ENCODE measurements at regions not wholly inside any gene's neighbourhood (a gene's known extent, or its start where the extent isn't known, plus 50 kb on each side); places are given as distances from the start of the nearest gene placed in this dataset.
A peak's percentile ranks its signal among the peaks of the same experiment; 100 is the strongest.

DNA sequence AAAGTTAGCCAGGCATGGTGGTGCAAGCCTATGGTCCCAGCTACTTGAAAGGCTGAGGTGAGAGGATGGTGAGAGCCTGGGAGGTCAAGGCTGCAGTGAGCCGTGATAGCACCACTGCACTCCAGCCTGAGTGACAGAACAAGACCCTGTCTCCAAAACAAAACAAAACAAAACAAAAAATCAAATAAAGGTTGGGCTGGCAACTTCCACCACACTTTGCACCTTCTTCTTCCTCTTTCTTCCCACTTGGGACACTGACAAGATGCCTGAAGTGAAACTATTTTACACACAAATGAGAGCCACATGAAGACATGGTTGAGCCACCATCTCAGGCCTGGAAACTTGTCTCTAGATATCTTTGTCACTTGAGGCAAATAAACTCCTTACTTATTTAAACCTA, 53.8 kb upstream of the CCDC28A start:
- no peak overlapping the region for H3K27ac ChIP-seq (ENCODE audit: control insufficient read depth, insufficient read depth)
- no TSS peak for BruUV-seq (replicated peaks)
- peak overlapping the region; percentile 30; the same call in 1 of the 2 replicates for H3K4me2 ChIP-seq (ENCODE audit: control insufficient read depth, insufficient read depth)
- TF ChIP-seq NBN (IDR thresholded peaks at IDR 0.05), result 0 out of 2 replicates have a peak, but pooled peaks have one; percentile 25
- TF ChIP-seq, protein P1, sequence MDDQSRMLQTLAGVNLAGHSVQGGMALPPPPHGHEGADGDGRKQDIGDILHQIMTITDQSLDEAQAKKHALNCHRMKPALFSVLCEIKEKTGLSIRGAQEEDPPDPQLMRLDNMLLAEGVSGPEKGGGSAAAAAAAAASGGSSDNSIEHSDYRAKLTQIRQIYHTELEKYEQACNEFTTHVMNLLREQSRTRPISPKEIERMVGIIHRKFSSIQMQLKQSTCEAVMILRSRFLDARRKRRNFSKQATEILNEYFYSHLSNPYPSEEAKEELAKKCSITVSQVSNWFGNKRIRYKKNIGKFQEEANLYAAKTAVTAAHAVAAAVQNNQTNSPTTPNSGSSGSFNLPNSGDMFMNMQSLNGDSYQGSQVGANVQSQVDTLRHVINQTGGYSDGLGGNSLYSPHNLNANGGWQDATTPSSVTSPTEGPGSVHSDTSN (IDR thresholded peaks at IDR 0.05; ENCODE audit: insufficient replicate concordance, low read depth, low read length), result no peak
- TF ChIP-seq, protein P2, sequence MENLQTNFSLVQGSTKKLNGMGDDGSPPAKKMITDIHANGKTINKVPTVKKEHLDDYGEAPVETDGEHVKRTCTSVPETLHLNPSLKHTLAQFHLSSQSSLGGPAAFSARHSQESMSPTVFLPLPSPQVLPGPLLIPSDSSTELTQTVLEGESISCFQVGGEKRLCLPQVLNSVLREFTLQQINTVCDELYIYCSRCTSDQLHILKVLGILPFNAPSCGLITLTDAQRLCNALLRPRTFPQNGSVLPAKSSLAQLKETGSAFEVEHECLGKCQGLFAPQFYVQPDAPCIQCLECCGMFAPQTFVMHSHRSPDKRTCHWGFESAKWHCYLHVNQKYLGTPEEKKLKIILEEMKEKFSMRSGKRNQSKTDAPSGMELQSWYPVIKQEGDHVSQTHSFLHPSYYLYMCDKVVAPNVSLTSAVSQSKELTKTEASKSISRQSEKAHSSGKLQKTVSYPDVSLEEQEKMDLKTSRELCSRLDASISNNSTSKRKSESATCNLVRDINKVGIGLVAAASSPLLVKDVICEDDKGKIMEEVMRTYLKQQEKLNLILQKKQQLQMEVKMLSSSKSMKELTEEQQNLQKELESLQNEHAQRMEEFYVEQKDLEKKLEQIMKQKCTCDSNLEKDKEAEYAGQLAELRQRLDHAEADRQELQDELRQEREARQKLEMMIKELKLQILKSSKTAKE (IDR thresholded peaks at IDR 0.05; ENCODE audit: low read depth, poor library complexity, severe bottlenecking), result no peak
- no peak for TF ChIP-seq KAT2A (conservative IDR thresholded peaks at IDR 0.05; ENCODE audit: control insufficient read depth, low read depth, low read length)
- no peak for TF ChIP-seq SREBF2 (IDR thresholded peaks at IDR 0.05; ENCODE audit: low read length)
- no peak for TF ChIP-seq TCF7 (IDR thresholded peaks at IDR 0.05; ENCODE audit: borderline replicate concordance)
- TF ChIP-seq PKNOX1 (IDR thresholded peaks at IDR 0.05), result peak; percentile 68
- TF ChIP-seq IKZF1 (conservative IDR thresholded peaks at IDR 0.05), result no peak; the same call in 1 of the 2 replicates
- no peak for TF ChIP-seq ZSCAN29 (IDR thresholded peaks at IDR 0.05)
- TF ChIP-seq MEF2A (IDR thresholded peaks at IDR 0.05; ENCODE audit: insufficient read depth, low read depth, low read length), result no peak
- TF ChIP-seq IKZF2 (IDR thresholded peaks at IDR 0.05), result peak; percentile 46 to 55; a peak in 2 of 4 replicates
- TF ChIP-seq STAT3 (IDR thresholded peaks at IDR 0.05; ENCODE audit: low read depth, low read length), result no peak
- H4K20me1 ChIP-seq (ENCODE audit: control insufficient read depth, insufficient read depth), result no peaks in the 10 kb centered on the region
- in situ Hi-C loops (cut with MboI) (no loop called here), intact Hi-C loops (cut with micrococcal nuclease; ENCODE audit: unreplicated experiment) (no loop called here)
- peak; percentile 42 for ATAC-seq
- no peak overlapping the region for H3K4me3 ChIP-seq
- no peak for FAIRE-seq
- 0% methylated on average over 1 of the region's 1 CpG for WGBS (ENCODE audit: insufficient coverage, insufficient replicate concordance, low lambda C conversion rate, missing lambda C conversion rate)
- peak overlapping the region; percentile 24; the same call in 1 of the 2 replicates for H2AFZ ChIP-seq (ENCODE audit: control insufficient read depth, low read depth, low read length)
- ChIA-PET SMC1A (ENCODE audit: uncharacterized antibody, unreplicated experiment) (interaction anchor here (0.9 to 1.1 kb wide), 2 partner anchors 9 to 28 kb away, joined by 3 read pairs; no protein-coding TSS in a partner anchor), POLR2A (interaction anchor here (1.4 kb wide), 1 partner anchor 27 kb away, joined by 3 read pairs; no protein-coding TSS in a partner anchor), CTCF (interaction anchor here (0.7 to 1.5 kb wide), 7 partner anchors 14 to 127 kb away, joined by 3 to 5 read pairs (median 3); no protein-coding TSS in a partner anchor), RAD21 (ENCODE audit: unreplicated experiment) (interaction anchor here (1.1 to 3.0 kb wide), 6 partner anchors 28 to 131 kb away, joined by 3 to 11 read pairs (median 3); no protein-coding TSS in a partner anchor)
- H3K79me2 ChIP-seq (ENCODE audit: control insufficient read depth, insufficient read depth, low read length), result no peaks in the 10 kb centered on the region
- no peaks in the 10 kb centered on the region for H3K36me3 ChIP-seq (ENCODE audit: control insufficient read depth in 2 of 2, insufficient read depth in 2 of 2, low read length in 1 of 2)
- H3K9ac ChIP-seq (ENCODE audit: control insufficient read depth, insufficient read depth, low read length), result no peak overlapping the region
- no peak for DNase-seq (ENCODE audit: low read depth, low spot score)
- H3K27me3 ChIP-seq (replicated peaks in 1 of 2; ENCODE audit: control insufficient read depth in 2 of 2, insufficient read depth in 2 of 2, low read length in 1 of 2), result no peaks in the 10 kb centered on the region
- H3K9me3 ChIP-seq (replicated peaks; ENCODE audit: control insufficient read depth, insufficient read depth, low read length), result no peaks in the 10 kb centered on the region; the same call in 2 of the 3 replicates
- no peaks in the 10 kb centered on the region for H3K4me1 ChIP-seq (ENCODE audit: control insufficient read depth, insufficient read depth, low read length)

All from GM12878 (cell line).